ENCODE measurements at regions not wholly inside any gene's neighbourhood (a gene's known extent, or its start where the extent isn't known, plus 50 kb on each side); places are given as distances from the start of the nearest gene placed in this dataset.
"Not testable (repeated sequence)": the region's sequence is repeated elsewhere in the genome, so short reads cannot be mapped to it uniquely, and the experiment has no call there.

- TF ChIP-seq CTCF (conservative IDR thresholded peaks at IDR 0.05) (no peak), EZH2 (IDR thresholded peaks at IDR 0.05; ENCODE audit: low read depth) (no peak)
- H4K20me1 ChIP-seq (ENCODE audit: insufficient read depth): no peaks in the 10 kb centered on the region
- no peak for DNase-seq
- H3K79me2 ChIP-seq (ENCODE audit: low read depth): no peaks in the 10 kb centered on the region
- H3K27ac ChIP-seq: no peak overlapping the region
- intact Hi-C loops (cut with micrococcal nuclease; ENCODE audit: unreplicated experiment): no loop called here
- no peaks in the 10 kb centered on the region for H3F3A ChIP-seq (ENCODE audit: insufficient read depth, low read depth)
- H3K27me3 ChIP-seq (ENCODE audit: insufficient read depth, low read depth): no peaks in the 10 kb centered on the region
- H3K9me2 ChIP-seq (ENCODE audit: insufficient read depth): no peaks in the 10 kb centered on the region
- ChIA-PET CTCF (no interaction called here), POLR2A (ENCODE audit: unreplicated experiment) (interaction anchor here (0.7 to 0.9 kb wide), 2 partner anchors 168 to 379 kb away, joined by 3 to 4 read pairs; no protein-coding TSS in a partner anchor)
- no peak overlapping the region for H3K4me2 ChIP-seq
- no peaks in the 10 kb centered on the region for H3K9me3 ChIP-seq (ENCODE audit: insufficient read depth, low read depth)
- H3K4me1 ChIP-seq (replicated peaks; ENCODE audit: insufficient read depth): no peaks in the 10 kb centered on the region
- BruUV-seq (replicated peaks): no TSS peak
- no peaks in the 10 kb centered on the region for H3K36me3 ChIP-seq (ENCODE audit: low read depth)
- no peak overlapping the region for H2AFZ ChIP-seq
- no peak overlapping the region for H3K4me3 ChIP-seq
Measured at GRCh38 chr4:128758314-128758922, 51.1 kb upstream of the JADE1 start.

- Histone ChIP-seq H3K9me3 (ENCODE audit: insufficient read depth, low read depth) (no peaks in the 10 kb centered on the region), H4K20me1 (ENCODE audit: insufficient read depth) (no peaks in the 10 kb centered on the region), H3K27ac (no peak overlapping the region), H3K4me1 (replicated peaks; ENCODE audit: insufficient read depth) (no peaks in the 10 kb centered on the region), H3K79me2 (ENCODE audit: low read depth) (no peaks in the 10 kb centered on the region), H3K27me3 (ENCODE audit: insufficient read depth, low read depth) (no peaks in the 10 kb centered on the region), H3F3A (ENCODE audit: insufficient read depth, low read depth) (no peaks in the 10 kb centered on the region), H3K9me2 (ENCODE audit: insufficient read depth) (no peaks in the 10 kb centered on the region), H3K36me3 (ENCODE audit: low read depth) (no peaks in the 10 kb centered on the region), H3K4me3 (no peak overlapping the region), H2AFZ (no peak overlapping the region), H3K4me2 (no peak overlapping the region)
- intact Hi-C loops (cut with micrococcal nuclease; ENCODE audit: unreplicated experiment): no loop called here
- POLR2A ChIA-PET (ENCODE audit: unreplicated experiment): interaction anchor here (0.7 to 0.9 kb wide), 2 partner anchors 167 to 378 kb away, joined by 3 to 4 read pairs; no protein-coding TSS in a partner anchor
- TF ChIP-seq EZH2 (IDR thresholded peaks at IDR 0.05; ENCODE audit: low read depth) (no peak), CTCF (conservative IDR thresholded peaks at IDR 0.05) (no peak)
- CTCF ChIA-PET: interaction anchor here (0.7 kb wide), 1 partner anchor 287 kb away, joined by 3 read pairs; no protein-coding TSS in a partner anchor
- no TSS peak for BruUV-seq (replicated peaks)
- no peak for DNase-seq
Measured at GRCh38 chr4:128757712-128758111, 51.8 kb upstream of the JADE1 start.

- no peak for DNase-seq
- no peak overlapping the region for H3K4me3 ChIP-seq
- no peaks in the 10 kb centered on the region for H3F3A ChIP-seq (ENCODE audit: insufficient read depth, low read depth)
- no peaks in the 10 kb centered on the region for H3K36me3 ChIP-seq (ENCODE audit: low read depth)
- no peaks in the 10 kb centered on the region for H3K27me3 ChIP-seq (ENCODE audit: insufficient read depth, low read depth)
- H3K9me2 ChIP-seq (ENCODE audit: insufficient read depth): no peaks in the 10 kb centered on the region
- intact Hi-C loops (cut with micrococcal nuclease; ENCODE audit: unreplicated experiment): no loop called here
- no peaks in the 10 kb centered on the region for H3K9me3 ChIP-seq (ENCODE audit: insufficient read depth, low read depth)
- no TSS peak for BruUV-seq (replicated peaks)
- ChIA-PET CTCF (no interaction called here), POLR2A (ENCODE audit: unreplicated experiment) (interaction anchor here (0.6 kb wide), 1 partner anchor 222 kb away, joined by 3 read pairs; no protein-coding TSS in a partner anchor)
- no peak overlapping the region for H3K4me2 ChIP-seq
- H3K79me2 ChIP-seq (ENCODE audit: low read depth): no peaks in the 10 kb centered on the region
- no peaks in the 10 kb centered on the region; the same call in 1 of the 2 replicates for H3K4me1 ChIP-seq (replicated peaks; ENCODE audit: insufficient read depth)
- no peak for TF ChIP-seq CTCF (conservative IDR thresholded peaks at IDR 0.05)
- no peak for TF ChIP-seq EZH2 (IDR thresholded peaks at IDR 0.05; ENCODE audit: low read depth)
- no peaks in the 10 kb centered on the region for H4K20me1 ChIP-seq (ENCODE audit: insufficient read depth)
- no peak overlapping the region for H2AFZ ChIP-seq
- no peak overlapping the region for H3K27ac ChIP-seq
Measured at GRCh38 chr4:128751354-128751753, 58.1 kb upstream of the JADE1 start.

GRCh38 chr4:128741748-128742147 lies 67.8 kb upstream of the JADE1 start:
- H3K4me3 ChIP-seq; H3F3A ChIP-seq (ENCODE audit: insufficient read depth, low read depth); H3K36me3 ChIP-seq (ENCODE audit: low read depth); H3K79me2 ChIP-seq (ENCODE audit: low read depth); H3K9me2 ChIP-seq (ENCODE audit: insufficient read depth); H3K27ac ChIP-seq; POLR2A ChIA-PET (ENCODE audit: unreplicated experiment); H3K4me2 ChIP-seq; H4K20me1 ChIP-seq (ENCODE audit: insufficient read depth); BruUV-seq (replicated peaks); H2AFZ ChIP-seq; CTCF ChIA-PET; H3K9me3 ChIP-seq (ENCODE audit: insufficient read depth, low read depth); H3K4me1 ChIP-seq (replicated peaks; ENCODE audit: insufficient read depth); DNase-seq; intact Hi-C loops (cut with micrococcal nuclease; ENCODE audit: unreplicated experiment); H3K27me3 ChIP-seq (ENCODE audit: insufficient read depth, low read depth): not testable (repeated sequence)
